GM19238 (cell line): ENCODE measurements at regions not wholly inside any gene's neighbourhood (a gene's known extent, or its start where the extent isn't known, plus 50 kb on each side); places are given as distances from the start of the nearest gene placed in this dataset.

ENCODE experiments used
- DNase-seq: peaks from one replicate; pipeline ENCODE4 v3.0.0; 2011; ENCODE audit warnings: low spot score; ENCODE audit not compliant: insufficient read length

DNA sequence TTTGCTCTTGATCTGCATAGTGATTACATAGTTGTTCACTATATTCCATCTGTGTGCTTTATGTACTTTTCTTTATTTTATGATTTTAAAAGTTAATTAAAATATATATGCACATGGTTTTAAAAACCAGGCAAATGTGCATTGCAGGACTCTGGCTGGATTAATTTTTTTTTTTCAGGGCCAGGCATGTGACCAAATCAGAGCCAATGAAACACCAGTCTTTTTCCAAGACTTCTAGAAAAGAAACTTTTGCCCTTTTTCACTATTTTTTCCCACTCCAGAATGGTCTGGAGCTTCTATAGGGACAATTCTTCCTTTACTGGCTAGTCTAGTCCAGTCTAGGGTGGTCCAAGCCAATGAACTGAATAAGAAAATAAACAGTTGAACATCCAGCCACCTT lies 198.1 kb upstream of the FBXO11 start:
- DNase-seq = no peak

DNA sequence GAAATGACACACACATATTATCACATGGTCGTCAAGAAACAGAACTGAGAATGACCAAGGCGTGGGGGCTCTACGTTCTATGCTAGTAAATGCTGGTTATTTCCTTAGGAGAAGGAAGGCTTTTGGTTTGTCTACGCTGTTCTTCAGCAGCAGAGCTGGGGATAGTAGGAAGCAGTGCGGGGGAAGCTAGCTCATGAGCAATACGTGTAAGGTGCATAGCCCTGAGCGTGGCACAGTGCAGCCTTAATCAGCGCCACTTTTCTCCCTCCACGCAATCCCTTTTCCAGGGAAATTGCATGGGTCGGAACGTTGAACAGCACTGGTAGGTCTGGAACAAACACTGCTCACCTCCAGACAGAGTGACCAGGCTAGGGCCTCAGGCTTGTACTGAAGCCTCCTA lies 199.6 kb upstream of the FBXO11 start:
- no peak for DNase-seq

DNA sequence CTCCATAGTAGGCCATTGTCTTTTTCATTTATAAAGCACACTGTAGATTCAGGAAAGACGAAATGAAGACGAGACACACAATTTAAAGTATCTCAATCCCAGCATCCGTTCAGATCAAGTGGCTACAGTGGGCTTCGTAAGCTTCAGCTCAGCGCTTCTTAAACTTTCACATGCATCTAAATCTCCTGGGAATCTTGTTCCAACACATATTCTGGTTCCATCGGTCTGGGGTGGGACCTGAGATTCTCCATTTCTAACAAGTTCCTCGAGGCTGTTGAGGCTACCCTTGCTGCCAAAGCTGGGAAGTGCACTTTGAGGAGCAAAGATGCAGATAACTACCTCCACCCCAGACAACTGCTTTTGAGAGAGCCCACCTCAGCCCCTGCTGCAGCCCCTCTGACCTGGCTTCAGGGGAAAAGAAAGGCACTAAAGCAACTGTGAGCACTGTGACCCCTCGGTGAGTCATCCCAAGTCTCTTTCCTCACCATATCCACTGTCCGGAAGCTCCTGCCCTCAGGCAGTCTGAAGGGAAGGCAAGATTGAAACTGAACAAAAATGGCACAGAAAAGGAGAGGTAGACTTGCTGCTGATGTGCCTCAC lies 201.1 kb upstream of the FBXO11 start:
- no peak for DNase-seq

GRCh38 chr2:48108455-48108854 lies 202.2 kb upstream of the FBXO11 start:
- no peak for DNase-seq

- no peak for DNase-seq
These were observed 203.3 kb upstream of the FBXO11 start for GRCh38 chr2:48109491-48110204.

- DNase-seq = no peak
These were observed 204.0 kb upstream of the FOXN2 start for GRCh38 chr2:48110492-48110891.

GRCh38 chr2:48112911-48113680 lies 201.4 kb upstream of the FOXN2 start:
- DNase-seq = no peak

- DNase-seq = no peak
These were observed 200.7 kb upstream of the FOXN2 start for GRCh38 chr2:48113767-48114166.

- peak; percentile 15 for DNase-seq
These were observed 200.2 kb upstream of the FOXN2 start for GRCh38 chr2:48114256-48114655.

DNA sequence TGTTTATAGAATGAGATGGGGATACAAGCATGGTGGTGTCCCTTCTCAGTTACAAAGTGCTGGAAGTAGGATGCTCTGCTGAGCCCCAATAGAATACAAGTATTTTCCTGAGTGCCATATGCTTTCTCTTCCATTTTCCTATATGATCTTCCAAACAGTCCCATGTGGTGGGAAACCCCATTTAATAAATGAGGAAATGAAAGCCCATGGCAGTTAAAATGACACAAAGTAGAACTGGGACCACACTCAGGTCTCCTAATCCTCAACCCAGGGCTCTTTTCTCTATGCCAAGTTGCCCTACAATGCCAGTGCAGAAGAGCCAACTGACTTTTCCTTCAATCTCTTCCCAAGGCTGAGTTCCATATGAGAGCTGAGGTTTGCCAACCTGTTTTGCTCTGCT lies 198.0 kb upstream of the FOXN2 start:
- DNase-seq = no peak

DNA sequence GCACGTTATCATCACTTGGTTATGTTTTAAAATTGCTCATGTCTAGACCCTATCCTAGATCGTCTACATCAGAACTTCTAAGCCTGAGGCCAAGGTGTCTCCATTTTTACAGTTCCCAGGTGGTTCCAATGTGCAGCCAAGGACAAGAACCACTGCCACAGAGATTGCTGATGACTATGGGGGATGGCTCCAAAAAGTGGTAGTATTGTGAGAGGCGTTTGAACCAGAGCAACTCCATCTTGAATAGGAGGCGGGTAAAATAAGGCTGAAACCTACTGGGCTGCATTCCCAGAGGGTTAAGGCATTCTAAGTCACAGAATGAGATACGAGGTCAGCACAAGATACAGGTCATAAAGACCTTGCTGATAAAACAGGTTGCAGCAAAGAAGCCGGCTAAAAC lies 195.6 kb upstream of the FOXN2 start:
- DNase-seq = no peak

DNA sequence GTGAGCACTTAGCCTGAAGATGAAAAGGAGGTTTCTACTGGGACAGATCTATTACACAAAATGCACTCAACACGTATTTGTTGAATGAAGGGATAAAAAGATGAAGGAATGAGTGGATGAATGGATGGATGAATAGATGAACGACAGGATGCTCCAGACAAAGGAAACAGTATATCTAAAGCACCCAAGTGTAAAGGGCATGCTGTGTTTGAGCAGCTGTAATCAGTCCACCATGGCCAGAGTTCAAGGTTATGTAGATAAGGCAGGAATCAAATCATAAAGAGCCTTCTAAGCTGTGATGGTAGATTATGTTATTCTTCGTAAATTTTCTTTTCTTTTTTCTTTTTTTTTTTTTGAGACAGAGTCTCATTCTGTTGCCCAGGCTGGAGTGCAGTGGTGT lies 194.4 kb upstream of the FOXN2 start:
- DNase-seq = no peak

GRCh38 chr2:48120759-48121242 lies 193.7 kb upstream of the FOXN2 start:
- DNase-seq = no peak

DNA sequence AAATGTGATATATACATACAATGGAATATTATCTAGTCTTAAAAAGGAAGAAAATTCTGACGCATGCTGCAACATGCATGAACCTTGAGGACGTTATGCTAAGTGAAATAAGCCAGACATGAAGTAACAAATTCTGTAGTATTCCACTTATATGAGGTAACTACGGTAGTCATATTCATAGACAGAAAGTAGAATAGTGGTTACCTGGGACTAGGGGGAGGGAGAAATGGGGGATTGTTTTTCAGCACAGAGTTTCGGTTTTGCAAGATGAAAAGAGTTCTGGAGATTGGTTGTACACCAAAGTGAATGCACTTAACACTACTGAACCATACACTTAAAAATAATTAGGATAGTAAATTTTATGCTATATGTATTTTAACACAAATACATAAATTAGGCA lies 192.3 kb upstream of the FOXN2 start:
- no peak for DNase-seq

DNA sequence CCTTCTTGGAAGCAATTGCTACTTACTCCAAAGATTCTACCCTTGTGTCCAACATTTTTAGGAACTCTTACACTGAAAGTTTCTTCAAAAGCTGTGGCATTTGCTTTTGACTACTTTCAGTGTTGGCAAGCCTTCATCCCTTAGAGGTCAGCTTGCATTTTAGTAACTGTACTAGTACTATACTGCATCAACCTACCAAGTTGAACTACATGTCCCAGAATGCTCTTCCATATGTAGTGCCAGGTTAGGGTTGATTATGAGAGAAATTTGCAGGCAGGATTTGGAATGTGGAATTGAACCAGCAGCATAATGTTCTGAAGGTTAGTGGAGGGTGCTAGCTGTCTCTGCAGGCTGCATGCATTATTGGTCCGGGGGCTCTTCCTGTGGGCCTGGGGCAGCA lies 189.9 kb upstream of the FOXN2 start:
- no peak for DNase-seq

GRCh38 chr2:48126162-48126561 lies 188.3 kb upstream of the FOXN2 start:
- DNase-seq = no peak

DNA sequence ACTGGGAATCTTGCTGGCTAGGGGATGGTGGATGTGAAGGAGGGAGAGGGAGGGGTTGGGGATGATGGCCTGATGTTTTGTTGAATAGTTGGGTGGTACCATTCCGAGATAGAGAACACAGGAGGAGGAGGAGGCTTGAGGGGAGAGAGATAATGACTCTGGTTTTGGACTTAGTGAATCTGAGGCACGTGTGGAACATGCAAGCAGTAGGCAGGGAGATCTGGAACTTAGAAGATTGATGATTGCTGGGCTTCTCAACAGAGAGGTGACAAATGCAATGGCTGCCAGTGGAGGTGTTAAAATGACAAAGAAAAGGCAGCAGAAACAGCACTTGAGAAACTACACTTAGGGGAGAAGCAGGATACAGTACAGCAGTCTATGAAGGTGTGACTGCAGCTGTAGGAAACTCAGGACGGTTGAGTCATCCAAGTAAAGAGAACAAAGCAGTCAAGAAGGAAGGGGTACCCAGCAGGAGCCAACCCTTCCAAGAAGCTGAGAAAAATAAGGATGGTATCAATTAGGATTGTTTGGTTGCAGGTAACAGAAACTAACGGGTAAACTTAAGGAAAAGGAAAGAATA lies 186.8 kb upstream of the FOXN2 start:
- DNase-seq = no peak

DNA sequence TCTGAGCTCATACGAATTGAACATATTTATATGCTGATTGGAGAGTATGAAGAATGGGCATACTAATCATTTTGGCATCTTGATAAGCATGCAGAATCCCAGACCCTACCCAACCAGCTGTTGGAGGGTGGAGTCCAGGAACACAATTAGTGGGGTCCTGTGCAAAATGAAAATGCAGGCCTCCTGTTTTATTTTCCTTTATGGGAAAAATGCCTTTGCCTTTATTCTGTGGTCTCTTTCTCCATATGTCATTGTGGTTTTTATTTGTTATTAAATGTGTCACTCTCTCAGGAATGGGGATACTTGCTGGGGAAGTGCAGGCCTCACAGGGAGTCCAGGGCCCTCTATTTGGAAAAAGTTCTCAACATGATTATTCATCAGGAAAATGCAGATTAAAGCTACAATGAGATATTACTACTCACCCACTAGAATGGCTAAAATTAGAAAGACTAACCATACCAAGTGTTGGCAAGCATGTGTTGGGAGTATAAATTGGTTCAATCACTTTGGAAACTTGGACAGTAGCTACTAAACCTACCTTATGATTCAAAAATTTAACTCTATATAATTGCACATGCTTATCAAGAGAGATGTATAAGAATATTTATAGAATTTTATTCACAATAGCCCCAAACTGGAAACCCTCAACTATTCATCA lies 185.1 kb upstream of the FOXN2 start:
- no peak for DNase-seq

GRCh38 chr2:48131539-48132270 lies 182.8 kb upstream of the FOXN2 start:
- DNase-seq = no peak

DNA sequence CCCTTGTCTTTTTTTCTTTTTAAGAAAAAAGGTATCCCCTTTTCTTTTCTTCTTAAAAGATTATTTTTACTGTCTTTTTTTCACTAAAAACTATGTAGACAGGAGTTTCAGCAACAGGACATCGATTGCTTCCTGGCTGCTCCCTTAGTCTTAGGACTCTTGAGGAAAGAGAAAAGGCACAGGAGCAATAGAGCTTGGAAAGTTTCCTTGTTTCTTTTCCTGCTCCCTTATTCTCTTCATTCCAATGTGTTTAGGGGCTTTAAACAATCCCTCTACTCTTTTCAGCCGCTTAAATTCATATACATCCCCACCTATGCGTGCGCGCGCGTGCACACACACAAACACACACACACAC lies 182.2 kb upstream of the FOXN2 start:
- DNase-seq = no peak

- no peak for DNase-seq
These were observed 179.8 kb upstream of the FOXN2 start for GRCh38 chr2:48134704-48135103.
